Omental fat pad (tissue), 3 donors: ENCODE measurements at regions not wholly inside any gene's neighbourhood (a gene's known extent, or its start where the extent isn't known, plus 50 kb on each side); places are given as distances from the start of the nearest gene placed in this dataset.

Experiments used
- ATAC-seq: fragments of 150-250 bp; one replicate; pipeline ENCODE4 v1.9.1; 2016; ENCODE audit warnings: mild to moderate bottlenecking, moderate library complexity; ENCODE audit not compliant: low FRiP score
- DNase-seq: peaks from one replicate; pipeline ENCODE4 v3.0.0-alpha.2; 2019; ENCODE audit warnings: low spot score
- TF ChIP-seq, protein P1 (sequence below), 3 donors: fragments of 450-650 bp; IDR thresholded peaks; one replicate each; pipeline ENCODE4 v1.5.1; 2016 to 2017; ENCODE audit warnings: antibody characterized with exemption in 3 of 3, mild to moderate bottlenecking in 3 of 3, moderate library complexity in 2 of 3

- no peak for ATAC-seq
- DNase-seq: no peak
- TF ChIP-seq, protein P1, sequence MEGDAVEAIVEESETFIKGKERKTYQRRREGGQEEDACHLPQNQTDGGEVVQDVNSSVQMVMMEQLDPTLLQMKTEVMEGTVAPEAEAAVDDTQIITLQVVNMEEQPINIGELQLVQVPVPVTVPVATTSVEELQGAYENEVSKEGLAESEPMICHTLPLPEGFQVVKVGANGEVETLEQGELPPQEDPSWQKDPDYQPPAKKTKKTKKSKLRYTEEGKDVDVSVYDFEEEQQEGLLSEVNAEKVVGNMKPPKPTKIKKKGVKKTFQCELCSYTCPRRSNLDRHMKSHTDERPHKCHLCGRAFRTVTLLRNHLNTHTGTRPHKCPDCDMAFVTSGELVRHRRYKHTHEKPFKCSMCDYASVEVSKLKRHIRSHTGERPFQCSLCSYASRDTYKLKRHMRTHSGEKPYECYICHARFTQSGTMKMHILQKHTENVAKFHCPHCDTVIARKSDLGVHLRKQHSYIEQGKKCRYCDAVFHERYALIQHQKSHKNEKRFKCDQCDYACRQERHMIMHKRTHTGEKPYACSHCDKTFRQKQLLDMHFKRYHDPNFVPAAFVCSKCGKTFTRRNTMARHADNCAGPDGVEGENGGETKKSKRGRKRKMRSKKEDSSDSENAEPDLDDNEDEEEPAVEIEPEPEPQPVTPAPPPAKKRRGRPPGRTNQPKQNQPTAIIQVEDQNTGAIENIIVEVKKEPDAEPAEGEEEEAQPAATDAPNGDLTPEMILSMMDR (IDR thresholded peaks at IDR 0.05): no peak
These were observed 617.0 kb upstream of the PRMT6 start for GRCh38 chr1:106439475-106439874.

- TF ChIP-seq, protein P1 (IDR thresholded peaks at IDR 0.05): no peak
- DNase-seq (no peak), ATAC-seq (no peak)
These were observed 609.0 kb upstream of the PRMT6 start for GRCh38 chr1:106447466-106447865.

- TF ChIP-seq, protein P1 (IDR thresholded peaks at IDR 0.05): no peak
- ATAC-seq (no peak), DNase-seq (no peak)
These were observed 599.6 kb upstream of the PRMT6 start for GRCh38 chr1:106456832-106457231.

DNA sequence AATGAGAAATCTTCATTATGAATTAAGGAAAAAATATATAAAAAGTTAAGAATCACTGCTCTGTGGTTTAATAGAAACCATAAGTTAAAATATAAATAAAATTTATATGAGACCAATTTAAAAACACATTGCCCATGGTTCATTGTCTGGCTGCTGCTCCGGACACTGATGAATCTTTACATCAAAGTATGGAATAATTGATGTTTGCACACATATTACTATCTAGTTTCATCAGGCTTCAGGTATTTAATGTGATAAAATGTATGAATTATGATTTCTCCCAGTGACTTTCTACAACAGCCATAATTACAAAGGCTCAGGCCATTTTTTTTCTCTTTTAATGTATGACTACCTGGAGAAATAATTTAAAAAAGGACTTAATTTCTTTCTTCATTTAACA is 599.1 kb upstream of the PRMT6 start:
- DNase-seq (no peak), ATAC-seq (no peak)
- TF ChIP-seq, protein P1 (IDR thresholded peaks at IDR 0.05): no peak

DNA sequence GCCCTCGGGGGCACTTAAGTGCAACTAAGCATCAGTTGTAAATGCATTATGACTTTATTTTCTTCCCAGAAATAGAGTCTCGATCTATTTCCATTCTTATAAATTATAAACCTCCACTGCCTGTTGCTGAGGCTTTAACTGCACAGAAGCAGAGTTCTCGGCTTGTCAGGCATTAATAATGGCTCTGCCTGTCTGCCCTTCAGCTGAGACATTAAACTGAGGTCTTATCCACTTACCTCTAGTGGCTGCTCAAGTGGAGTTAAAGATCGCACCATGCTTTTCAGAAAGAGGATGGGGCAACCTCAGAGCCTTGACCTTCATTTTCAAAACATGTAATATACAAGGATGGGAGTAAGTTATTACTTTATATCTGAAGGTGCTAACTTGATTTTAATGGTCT is 597.6 kb upstream of the PRMT6 start:
- DNase-seq (no peak), ATAC-seq (no peak)
- TF ChIP-seq, protein P1 (IDR thresholded peaks at IDR 0.05): no peak

- no peak for ATAC-seq
- DNase-seq: no peak
- TF ChIP-seq, protein P1 (IDR thresholded peaks at IDR 0.05): no peak
These were observed 597.1 kb upstream of the PRMT6 start for GRCh38 chr1:106459418-106459817.

- TF ChIP-seq, protein P1 (IDR thresholded peaks at IDR 0.05): no peak
- DNase-seq (no peak), ATAC-seq (no peak)
These were observed 590.8 kb upstream of the PRMT6 start for GRCh38 chr1:106465666-106466065.
